ENCODE measurements at regions not wholly inside any gene's neighbourhood (a gene's known extent, or its start where the extent isn't known, plus 50 kb on each side); places are given as distances from the start of the nearest gene placed in this dataset.
A peak's percentile ranks its signal among the peaks of the same experiment; 100 is the strongest.
"Not testable (repeated sequence)": the region's sequence is repeated elsewhere in the genome, so short reads cannot be mapped to it uniquely, and the experiment has no call there.

DNA sequence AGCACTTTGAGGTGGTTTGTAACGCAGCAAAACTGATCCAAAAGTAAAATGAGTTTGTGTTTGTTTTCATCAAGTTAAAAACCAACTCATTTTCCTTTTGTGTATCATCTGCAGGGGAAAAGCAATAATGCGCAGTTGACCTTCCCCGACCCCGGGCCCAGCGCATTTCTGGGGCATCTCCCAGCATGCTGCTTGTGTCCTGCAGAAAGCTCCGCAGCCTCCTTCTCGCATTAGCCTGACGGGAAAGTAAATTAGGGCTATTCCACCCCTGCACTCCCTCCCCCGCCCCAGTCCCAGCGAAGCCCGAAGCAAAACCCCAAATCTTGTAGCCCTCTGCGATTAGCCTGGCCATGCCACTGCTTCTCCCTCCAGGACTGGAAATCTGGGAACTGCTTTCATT, 82.0 kb upstream of the PPM1B start:
- no peak for DNase-seq (ENCODE audit: low spot score)

DNA sequence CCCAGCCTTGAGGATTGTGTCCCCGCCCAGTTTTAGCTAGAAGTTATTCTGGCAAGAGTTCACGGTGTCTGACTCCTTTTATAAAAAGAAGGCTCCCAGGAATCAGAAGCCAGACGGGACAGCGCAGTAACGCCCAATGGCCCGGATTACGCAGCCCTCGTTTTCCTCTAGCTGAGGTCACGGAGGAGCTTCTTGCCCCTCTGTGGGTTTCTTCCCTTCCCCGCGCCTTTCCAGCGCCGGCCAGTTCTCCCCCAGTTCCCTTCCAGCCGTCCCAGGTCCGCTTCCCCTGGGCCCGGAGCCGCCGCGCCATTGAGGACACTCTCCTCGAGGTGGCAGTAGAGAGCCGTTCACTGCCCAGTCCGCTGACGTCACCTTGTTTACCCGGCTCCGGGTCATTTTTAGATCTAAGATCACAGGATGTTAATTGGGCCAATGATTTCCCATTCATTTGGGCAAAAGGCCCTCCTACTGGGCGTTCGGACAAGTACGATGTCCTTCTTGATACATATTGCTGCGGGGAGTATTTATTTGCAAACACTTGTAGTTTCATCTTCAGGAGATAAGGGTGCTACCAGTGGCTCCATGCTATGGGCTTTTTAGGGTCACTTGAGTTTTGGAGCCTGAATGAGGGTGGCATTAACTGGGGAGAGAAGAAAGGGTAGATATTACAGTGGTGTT, 81.5 kb upstream of the PPM1B start:
- peak; percentile 88 for DNase-seq (ENCODE audit: low spot score)

DNA sequence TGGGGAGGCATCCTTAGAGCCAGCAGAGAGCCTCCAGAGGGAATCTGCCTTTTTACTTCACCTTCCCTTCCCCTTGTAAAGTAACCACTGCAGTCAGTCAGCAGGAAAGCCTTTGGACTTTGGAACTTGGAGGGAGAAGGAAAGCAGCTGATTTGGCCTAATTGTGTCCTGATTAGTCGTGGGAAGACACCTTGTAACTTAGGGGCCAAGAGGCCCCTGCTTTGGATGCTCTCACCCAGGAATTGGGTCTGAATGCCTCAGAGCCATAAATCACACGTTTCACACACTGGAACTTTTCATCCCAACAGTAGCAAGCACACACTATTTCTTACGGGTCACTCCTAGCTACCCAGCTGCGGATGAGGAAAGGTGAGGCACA, 81.0 kb upstream of the PPM1B start:
- no peak for DNase-seq (ENCODE audit: low spot score)

DNA sequence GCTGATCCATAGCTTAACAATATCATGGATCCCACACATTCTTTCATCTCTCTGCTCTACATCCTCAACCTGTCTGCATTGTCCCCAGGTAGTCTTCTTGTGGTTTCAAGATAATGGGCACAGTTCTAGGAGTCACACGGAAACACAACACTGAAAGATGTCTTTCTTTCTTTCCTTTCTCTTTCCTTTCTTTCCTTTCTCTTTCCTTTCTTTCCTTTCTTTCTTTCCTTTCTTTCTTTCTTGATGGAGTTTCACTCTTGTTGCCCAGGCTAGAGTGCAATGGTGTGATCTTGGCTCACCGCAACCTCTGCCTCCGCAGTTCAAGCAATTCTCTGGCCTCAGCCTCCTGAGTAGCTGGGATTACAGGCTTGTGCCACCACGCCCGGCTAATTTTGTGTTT, 76.2 kb upstream of the PPM1B start:
- DNase-seq (ENCODE audit: low spot score) = not testable (repeated sequence)

DNA sequence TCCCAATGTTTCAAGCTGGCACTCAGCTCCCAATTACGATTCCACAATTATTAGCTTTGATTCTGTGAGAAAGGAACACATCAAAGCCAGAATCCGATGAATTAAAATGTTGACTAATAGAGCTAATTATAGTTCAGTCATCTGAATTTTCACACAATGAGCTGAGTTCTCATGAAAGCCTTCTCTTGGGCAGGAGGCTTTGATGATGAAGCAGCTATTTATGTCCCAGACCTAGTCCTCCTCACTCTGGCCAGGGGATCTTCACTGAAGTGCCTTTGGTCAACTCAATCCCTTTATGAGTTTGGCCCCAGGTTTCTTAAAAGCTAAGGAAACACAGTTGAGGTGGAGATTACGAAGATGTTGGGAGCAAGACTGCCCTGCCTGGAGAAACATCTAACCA, 74.7 kb upstream of the PPM1B start:
- DNase-seq (ENCODE audit: low spot score) = no peak

DNA sequence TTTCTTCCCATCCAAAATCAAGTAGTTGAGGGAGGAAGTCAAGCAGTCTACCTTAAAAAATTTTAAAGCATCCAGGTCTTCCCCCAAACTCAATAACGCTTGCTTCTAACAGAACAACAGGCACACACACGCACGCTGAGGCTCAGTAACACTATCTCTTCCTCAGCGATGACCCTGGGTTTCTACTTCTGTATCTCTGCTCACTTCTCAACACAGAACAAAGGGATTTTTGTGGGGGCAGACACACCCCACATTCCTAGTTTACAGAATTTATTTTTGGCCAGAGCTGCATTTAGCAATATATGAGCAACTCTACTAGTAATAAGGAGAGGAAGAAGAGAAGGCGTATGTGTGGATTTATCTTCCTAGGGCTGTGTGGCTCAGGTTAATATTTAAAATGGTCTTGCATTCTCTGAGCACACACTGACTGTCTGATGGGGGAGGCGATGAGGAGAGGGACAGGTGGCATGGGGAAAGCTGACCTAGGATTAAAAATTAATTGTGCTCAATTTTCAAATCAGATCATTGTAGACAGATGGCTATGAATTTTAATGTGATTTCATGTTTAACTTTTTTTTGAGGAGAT, 71.3 kb upstream of the PPM1B start:
- no peak for DNase-seq (ENCODE audit: low spot score)

DNA sequence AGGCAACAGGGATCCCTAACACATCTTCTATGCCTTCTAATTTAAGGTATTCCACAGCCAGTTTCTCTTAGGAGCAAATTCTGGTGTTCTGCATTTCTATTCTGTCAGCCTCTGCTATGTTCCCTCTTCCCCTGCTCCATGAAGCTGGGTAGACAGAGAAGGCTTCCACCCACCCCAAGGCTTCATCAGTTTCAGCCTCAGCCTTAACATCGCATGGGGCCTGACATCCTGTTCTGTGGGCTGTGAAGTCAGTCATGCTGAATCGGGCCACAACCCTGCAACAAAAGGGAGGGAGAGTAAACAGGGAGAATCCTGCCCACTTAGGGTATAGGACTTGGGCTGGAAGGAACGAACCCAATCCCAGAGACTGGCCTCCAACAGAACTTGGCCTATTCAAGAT, 70.6 kb upstream of the PPM1B start:
- DNase-seq (ENCODE audit: low spot score) = no peak

DNA sequence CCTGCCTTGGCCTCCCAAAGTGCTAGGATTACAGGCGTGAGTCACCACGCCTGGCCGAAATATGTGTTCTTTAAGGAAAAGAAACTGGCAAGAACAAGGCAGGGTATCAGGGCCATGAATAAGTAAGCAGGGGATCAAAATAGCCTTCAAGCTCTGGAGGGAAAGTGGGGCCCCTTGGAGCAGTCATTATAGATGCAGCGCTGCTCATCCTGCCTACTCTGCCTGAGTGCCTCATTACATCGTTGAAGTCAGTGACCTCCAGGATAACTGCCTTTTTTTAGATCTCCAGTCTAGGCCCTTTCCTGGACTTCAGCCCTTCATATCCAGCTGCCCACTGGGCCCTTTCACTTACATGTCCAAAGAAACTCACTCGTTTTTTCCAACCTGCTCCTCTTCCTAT, 69.8 kb upstream of the PPM1B start:
- no peak for DNase-seq (ENCODE audit: low spot score)

DNA sequence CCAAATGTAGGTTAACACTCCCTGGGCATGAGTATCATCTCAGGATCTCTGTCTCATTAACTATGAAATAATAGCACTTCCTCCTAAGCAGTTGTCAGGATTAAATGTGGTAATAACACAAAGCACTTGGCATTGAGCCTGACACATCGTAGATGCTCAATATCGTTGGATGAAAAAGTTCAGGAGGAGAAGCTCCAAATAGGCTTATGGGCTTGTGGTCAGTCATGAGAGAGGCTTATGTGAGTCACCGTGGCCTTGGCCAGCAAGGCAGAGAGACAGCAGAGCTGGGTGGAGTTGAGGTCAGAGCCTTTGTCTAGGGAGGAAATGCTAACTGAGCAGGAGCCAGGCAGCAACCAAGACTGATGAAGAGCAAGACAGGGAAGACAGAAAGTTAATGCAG, 68.3 kb upstream of the PPM1B start:
- DNase-seq (ENCODE audit: low spot score) = peak; percentile 72

DNA sequence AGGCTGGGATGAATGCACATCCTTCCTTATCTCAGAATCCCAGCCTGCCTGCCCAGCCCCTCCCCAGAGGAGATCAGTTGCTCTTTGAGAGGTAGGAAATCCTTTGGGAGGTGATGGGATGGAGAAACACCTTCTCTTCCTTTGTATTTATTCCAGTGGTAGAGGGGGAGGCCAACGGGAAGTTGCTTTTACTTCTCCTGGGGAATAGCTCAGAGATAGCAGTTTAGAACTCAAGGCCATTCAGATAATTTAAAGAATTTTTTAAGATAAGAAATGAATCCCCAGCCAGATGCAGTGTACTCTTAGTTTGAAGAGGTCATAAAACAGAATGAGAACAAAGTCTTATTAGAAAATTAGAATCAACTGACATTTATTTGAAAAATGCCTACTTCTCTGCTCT, 67.4 kb upstream of the PPM1B start:
- DNase-seq (ENCODE audit: low spot score) = no peak

DNA sequence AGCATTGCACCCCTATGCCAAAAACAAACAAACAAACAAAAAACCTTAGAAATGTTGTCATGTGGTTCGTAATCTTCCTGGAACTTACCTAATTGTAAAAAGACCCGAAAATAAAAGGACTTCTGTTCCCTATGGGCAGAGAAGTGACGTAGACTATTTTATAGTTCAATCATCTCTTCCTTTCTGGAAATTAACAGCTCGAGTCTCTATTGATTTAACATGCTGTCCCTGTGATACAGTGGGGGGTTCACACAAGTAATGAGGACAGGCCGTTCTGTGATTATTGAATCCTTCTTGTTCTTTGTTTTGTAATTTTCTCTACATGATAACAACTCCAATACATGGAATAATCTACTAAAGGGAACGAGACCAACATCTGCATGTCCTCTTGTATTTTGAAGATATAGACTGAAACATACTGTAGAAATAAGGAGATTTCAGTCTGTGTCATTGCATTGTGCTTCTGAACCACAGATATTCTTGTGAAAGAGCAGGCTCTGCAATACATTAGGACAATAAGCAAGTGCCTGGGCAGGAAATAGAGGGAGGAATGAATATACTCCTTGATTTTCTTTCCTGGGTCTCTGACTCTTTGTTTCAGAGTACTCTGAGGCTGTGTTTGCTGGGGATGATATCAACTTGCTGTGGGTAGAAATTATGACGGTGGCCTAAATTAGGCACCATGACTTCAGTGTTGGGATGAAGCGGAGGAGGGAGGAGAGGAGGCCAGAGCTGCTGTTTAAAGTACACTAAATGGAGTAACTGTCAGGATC, 65.7 kb upstream of the PPM1B start:
- no peak for DNase-seq (ENCODE audit: low spot score)

DNA sequence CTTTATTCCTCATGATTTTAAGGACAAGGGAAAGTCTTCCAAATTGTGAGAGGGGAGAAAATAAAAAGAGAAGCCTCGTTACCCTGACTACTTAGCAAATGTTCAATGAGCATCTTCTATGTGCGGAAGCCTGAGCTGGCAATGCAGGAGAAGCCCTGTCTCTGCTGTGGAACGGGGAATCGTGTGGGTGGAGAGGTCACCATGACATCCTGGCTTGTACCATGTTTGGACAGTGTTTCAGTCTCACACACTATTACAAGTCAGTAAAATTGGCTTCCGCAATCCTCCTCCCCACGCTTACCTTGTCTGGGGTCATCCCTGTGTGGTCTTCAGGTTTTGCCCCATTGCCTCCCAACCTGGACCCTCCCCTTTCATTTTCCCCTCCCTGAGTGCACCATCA, 65.0 kb upstream of the PPM1B start:
- no peak for DNase-seq (ENCODE audit: low spot score)

DNA sequence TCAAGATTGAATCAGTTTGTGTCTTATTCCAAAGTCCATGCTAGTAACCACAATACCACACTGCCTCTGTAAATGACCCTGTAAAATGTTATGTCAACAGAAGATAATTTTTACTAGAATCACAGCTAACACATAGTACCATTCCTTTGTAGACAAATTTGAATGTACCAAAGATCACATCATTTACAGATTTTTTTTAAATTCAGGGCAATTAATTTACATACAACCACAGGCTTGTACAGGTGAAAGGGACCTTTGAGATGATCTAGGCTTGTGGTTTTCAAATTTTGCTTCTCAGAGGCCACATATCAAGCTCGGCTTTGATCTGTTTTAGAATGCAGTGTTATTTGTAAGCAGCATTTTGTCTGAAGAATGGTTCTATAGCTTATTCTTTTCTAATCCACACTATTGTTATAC, 63.8 kb upstream of the PPM1B start:
- DNase-seq (ENCODE audit: low spot score) = peak; percentile 58

DNA sequence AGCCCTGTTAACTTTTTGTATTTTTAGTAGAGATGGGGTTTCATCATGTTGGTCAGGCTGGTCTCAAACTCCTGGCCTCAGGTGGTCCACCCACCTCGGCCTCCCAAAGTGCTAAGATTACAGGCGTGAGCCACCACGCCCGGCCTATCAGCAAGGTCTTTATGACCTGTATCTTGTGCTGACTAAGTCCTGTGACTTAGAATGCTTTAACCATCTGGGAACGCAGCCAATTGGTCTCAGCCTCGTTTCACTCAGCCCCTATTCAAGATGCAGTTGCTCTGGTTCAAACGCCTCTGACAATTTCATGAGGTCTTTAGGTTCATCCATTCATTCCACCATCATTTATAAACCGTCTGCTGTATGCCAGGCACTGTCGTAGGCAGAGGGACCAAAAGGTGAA, 62.2 kb upstream of the PPM1B start:
- DNase-seq (ENCODE audit: low spot score) = not testable (repeated sequence)

DNA sequence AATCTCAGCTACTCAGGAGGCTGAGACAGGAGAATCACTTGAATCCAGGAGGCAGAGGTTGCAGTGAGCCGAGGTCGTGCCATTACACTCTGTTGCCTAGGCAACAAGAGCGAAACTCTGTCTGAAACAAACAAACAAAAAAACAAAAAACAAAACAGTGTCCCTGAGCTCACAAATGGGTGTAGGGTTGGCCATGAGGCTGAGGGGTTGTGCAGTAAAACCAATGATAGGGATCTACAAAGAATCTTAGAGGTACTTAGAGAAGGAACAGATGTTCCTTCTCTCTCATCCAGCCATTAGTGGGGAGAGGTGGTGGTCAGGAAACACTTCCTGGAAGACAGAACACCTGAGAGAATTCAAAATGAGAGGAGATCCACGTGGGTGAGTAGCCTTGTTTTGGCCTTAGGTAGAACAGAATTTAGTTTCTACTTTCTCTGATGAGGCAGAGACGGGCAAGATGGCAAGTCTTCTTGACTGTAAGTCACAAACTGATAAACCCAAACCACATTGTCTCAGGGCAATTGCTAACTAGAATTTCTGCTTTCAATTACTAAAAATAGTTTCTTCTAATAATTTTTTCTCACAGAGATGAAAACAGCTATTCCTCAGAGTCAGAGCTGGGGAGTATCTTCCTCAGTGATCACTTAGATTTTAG, 61.5 kb upstream of the PPM1B start:
- DNase-seq (ENCODE audit: low spot score) = no peak

DNA sequence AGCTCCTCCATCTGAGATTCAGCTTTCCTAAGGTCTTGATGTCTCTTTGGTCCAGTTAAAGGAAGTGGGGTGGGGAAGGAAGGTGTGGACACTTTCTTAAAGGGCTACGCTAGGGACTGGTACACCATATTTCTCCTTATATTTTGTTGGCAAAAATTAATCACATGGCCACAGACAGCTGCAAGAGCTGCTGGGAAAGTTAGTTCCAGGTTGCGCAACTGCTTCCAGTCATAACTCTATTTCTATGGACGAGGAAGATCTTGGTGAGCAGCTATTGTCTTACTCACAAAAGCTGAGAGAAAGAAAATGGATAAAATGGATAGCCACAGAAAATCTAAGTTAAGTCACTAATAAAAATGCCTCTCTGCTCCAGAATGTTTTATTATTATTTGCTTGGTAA, 60.7 kb upstream of the PPM1B start:
- DNase-seq (ENCODE audit: low spot score) = no peak

DNA sequence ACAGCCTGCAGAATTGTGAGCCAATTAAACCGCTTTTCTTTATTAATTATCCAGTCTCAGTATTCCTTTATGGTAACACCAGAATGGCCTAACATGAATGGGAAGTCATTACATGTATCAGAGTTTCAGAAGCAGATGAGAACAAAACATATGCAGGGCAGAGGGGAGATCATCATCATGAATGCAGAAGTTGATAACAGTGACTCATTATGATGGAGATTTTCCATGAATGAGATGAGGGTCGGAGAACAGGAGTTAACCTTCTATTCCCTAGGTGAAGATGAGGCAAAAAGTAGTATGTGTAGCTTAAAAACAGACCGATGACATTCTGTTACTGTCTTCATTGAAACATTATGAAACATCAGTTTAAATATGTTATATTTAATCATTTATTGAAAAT, 59.5 kb upstream of the PPM1B start:
- DNase-seq (ENCODE audit: low spot score) = no peak

DNA sequence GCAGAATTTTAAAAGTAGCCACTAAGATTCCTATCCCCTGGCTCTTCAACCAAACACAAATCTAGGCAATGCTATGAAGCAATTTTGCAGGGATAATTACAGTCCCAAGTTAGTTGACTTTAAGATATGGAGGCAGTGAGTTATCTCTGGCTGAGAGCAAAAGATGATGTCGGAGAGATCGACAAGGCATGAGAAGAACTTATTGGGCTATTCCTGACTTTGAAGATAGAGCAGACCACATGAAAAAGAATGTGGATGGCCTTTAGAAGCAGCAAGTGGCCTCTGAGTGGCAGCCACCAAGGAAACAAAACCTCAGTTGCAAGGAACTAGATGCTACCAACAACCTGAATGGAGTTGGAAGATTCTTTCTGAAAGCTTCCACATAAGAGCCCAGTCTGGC, 58.2 kb upstream of the PPM1B start:
- no peak for DNase-seq (ENCODE audit: low spot score)

DNA sequence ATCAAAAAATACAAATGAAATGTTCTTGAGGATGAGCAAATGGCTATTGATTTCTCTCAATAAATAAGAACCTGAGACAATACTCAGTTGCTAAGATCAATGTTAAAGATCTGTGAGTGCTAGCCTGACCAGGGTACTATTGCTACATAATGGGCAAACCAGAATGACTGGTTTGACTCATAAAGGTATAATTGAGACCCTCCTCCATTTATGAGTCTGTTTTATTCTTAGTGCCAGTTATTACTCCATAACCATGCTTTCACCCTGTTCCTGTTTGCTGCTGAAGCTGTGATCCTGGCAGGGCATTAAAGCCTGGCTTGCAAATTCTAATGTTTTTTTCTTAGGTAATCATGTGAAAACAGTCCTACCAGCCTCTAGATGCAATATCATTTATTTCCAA, 56.6 kb upstream of the PPM1B start:
- no peak for DNase-seq (ENCODE audit: low spot score)

DNA sequence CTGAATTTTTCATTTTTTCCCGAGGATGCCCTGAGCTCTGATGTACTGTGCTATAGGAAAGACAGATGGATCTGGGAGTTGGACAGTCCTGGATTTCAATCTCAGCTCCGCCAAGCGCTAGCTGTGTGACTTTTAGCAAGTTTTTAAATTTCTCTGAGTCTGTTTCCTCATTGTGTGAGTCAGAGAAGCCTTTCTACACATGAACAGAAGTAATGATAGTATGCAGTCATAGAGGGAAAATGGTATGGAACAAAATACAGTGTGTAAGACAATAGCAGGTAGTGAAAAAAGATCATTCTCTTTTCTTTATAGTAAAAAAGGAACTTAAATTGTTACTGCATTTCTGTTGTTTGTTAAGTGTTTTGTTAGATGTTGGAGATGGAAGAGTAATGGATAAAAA, 52.4 kb upstream of the PPM1B start:
- DNase-seq (ENCODE audit: low spot score) = no peak

DNA sequence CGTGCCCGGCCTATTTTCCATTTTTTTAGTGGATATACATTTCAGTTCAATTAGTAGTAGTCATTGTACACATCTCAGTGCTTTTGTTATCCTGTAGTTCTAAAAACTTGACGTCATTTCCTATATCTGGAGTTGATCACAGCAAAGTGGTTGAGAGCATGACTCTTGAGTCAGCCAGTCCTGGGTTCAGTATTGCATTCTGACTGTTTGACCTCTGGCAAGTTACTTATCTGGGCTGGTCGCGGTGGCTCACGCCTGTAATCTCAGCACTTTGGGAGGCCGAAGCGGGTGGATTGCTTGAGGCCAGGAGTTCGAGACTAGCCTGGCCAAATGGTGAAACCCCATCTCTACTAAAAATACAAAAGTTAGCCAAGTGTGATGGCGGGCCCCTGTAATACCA, 50.4 kb upstream of the PPM1B start:
- no peak for DNase-seq (ENCODE audit: low spot score)

Data from HT-29 (cell line).